ENCODE measurements at regions not wholly inside any gene's neighbourhood (a gene's known extent, or its start where the extent isn't known, plus 50 kb on each side); places are given as distances from the start of the nearest gene placed in this dataset.

DNA sequence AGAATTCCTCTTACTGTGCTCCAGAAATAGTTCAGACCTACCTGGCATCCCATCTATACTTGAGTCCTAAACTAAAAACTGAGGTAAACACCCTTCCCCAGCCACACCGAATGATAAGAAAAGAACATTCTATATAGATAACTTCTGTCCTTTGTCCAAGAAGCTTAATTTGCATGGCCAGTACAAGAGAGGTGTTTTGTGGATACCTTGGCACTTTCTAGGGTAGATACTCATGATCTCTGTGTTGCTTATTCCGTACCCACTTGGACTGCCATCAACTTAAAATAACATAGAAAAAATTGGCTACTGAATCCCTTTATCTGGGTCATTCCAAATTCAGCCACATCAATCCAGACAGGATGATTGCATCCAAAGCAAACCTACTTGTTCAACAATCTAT, 1050.4 kb downstream of the STIM2 start:
- H2AFZ ChIP-seq (ENCODE audit: low read length): no peak overlapping the region
- no peaks in the 10 kb centered on the region for H3K4me1 ChIP-seq (ENCODE audit: control insufficient read depth, extremely low read depth, insufficient read depth, low read length)
- no peaks in the 10 kb centered on the region for H3K9me3 ChIP-seq (ENCODE audit: control insufficient read depth, insufficient read depth, low read depth, low read length)
- TF ChIP-seq, protein P1, sequence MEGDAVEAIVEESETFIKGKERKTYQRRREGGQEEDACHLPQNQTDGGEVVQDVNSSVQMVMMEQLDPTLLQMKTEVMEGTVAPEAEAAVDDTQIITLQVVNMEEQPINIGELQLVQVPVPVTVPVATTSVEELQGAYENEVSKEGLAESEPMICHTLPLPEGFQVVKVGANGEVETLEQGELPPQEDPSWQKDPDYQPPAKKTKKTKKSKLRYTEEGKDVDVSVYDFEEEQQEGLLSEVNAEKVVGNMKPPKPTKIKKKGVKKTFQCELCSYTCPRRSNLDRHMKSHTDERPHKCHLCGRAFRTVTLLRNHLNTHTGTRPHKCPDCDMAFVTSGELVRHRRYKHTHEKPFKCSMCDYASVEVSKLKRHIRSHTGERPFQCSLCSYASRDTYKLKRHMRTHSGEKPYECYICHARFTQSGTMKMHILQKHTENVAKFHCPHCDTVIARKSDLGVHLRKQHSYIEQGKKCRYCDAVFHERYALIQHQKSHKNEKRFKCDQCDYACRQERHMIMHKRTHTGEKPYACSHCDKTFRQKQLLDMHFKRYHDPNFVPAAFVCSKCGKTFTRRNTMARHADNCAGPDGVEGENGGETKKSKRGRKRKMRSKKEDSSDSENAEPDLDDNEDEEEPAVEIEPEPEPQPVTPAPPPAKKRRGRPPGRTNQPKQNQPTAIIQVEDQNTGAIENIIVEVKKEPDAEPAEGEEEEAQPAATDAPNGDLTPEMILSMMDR (conservative IDR thresholded peaks at IDR 0.05 in 1 of 2, IDR thresholded peaks at IDR 0.05 in 1 of 2; ENCODE audit: low read depth in 1 of 2, low read length in 2 of 2): no peak
- TF ChIP-seq EZH2 (IDR thresholded peaks at IDR 0.05; ENCODE audit: low read length, missing control alignments): no peak
- no peaks in the 10 kb centered on the region for H3K27me3 ChIP-seq (ENCODE audit: control insufficient read depth, insufficient read depth, low read length)
- no peaks in the 10 kb centered on the region for H4K20me1 ChIP-seq (ENCODE audit: control insufficient read depth, extremely low read depth, insufficient read depth, low read length)
- no peak for DNase-seq (ENCODE audit: low read depth in 2 of 2)
- H3K4me2 ChIP-seq (ENCODE audit: extremely low read depth, insufficient read depth, low read length): no peak overlapping the region
- no peak overlapping the region for H3K4me3 ChIP-seq (replicated peaks in 1 of 4; ENCODE audit: control extremely low read depth in 1 of 4, insufficient read depth in 1 of 4, low read depth in 3 of 4, low read length in 4 of 4)
- no peaks in the 10 kb centered on the region for H3K79me2 ChIP-seq (ENCODE audit: control insufficient read depth, insufficient read depth, low read length)
- H3K9ac ChIP-seq (ENCODE audit: insufficient read depth, low read length): no peak overlapping the region
- H3K36me3 ChIP-seq (ENCODE audit: control insufficient read depth, insufficient read depth, low read length): no peaks in the 10 kb centered on the region
- H3K27ac ChIP-seq (ENCODE audit: insufficient read depth, low read length): no peak overlapping the region

DNA sequence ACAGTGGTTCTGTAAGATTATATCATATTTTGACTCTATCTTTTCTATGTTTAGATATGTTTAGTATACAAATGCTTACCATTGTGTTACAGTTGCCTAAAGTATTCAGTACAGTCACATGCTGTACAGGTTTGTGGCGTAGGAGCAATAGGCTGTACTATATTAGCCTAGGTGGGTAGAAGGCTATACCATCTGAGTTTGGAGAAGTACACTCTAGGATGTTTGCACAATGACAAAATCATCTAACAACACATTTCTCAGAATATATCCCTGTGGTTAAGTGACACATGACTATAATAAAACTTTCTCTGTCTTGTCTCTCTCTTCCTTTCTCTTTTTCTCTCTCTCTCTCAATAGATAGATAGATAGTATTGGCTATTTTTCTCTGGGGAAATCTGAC, 1053.1 kb downstream of the STIM2 start:
- no peak for DNase-seq (ENCODE audit: low read depth in 2 of 2)
- Histone ChIP-seq H3K27me3 (ENCODE audit: control insufficient read depth, insufficient read depth, low read length) (no peaks in the 10 kb centered on the region), H3K36me3 (ENCODE audit: control insufficient read depth, insufficient read depth, low read length) (no peaks in the 10 kb centered on the region), H4K20me1 (ENCODE audit: control insufficient read depth, extremely low read depth, insufficient read depth, low read length) (no peaks in the 10 kb centered on the region), H3K9me3 (ENCODE audit: control insufficient read depth, insufficient read depth, low read depth, low read length) (no peaks in the 10 kb centered on the region), H3K4me3 (replicated peaks in 1 of 4; ENCODE audit: control extremely low read depth in 1 of 4, insufficient read depth in 1 of 4, low read depth in 3 of 4, low read length in 4 of 4) (no peak overlapping the region), H2AFZ (ENCODE audit: low read length) (no peak overlapping the region), H3K27ac (ENCODE audit: insufficient read depth, low read length) (no peak overlapping the region), H3K9ac (ENCODE audit: insufficient read depth, low read length) (no peak overlapping the region), H3K4me2 (ENCODE audit: extremely low read depth, insufficient read depth, low read length) (no peak overlapping the region), H3K79me2 (ENCODE audit: control insufficient read depth, insufficient read depth, low read length) (no peaks in the 10 kb centered on the region), H3K4me1 (ENCODE audit: control insufficient read depth, extremely low read depth, insufficient read depth, low read length) (no peaks in the 10 kb centered on the region)
- TF ChIP-seq EZH2 (IDR thresholded peaks at IDR 0.05; ENCODE audit: low read length, missing control alignments): no peak
- TF ChIP-seq, protein P1 (conservative IDR thresholded peaks at IDR 0.05 in 1 of 2, IDR thresholded peaks at IDR 0.05 in 1 of 2; ENCODE audit: low read depth in 1 of 2, low read length in 2 of 2): no peak

DNA sequence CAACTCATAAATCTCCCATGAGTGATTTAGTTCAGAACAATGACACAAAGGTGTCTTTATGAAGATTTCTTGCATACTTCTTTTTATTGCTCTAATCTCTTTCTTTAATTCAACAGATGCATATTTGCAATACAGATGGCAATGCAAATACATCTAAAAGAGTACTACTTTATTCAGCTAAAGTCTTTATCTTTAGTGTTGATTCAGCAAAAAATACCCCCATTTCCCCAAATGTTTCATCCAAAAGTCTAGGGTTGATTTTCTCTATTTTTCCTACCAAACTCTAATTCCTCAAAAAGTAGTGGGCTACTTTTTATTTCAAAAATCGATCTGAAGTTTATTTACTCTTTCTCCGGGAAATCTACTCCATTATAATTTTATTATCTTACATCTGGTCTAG, 1055.2 kb downstream of the STIM2 start:
- Histone ChIP-seq H3K9me3 (ENCODE audit: control insufficient read depth, insufficient read depth, low read depth, low read length) (no peaks in the 10 kb centered on the region), H3K36me3 (ENCODE audit: control insufficient read depth, insufficient read depth, low read length) (no peaks in the 10 kb centered on the region), H3K27me3 (ENCODE audit: control insufficient read depth, insufficient read depth, low read length) (no peaks in the 10 kb centered on the region), H3K9ac (ENCODE audit: insufficient read depth, low read length) (no peak overlapping the region), H3K4me3 (replicated peaks in 1 of 4; ENCODE audit: control extremely low read depth in 1 of 4, insufficient read depth in 1 of 4, low read depth in 3 of 4, low read length in 4 of 4) (no peak overlapping the region), H4K20me1 (ENCODE audit: control insufficient read depth, extremely low read depth, insufficient read depth, low read length) (no peaks in the 10 kb centered on the region), H3K79me2 (ENCODE audit: control insufficient read depth, insufficient read depth, low read length) (no peaks in the 10 kb centered on the region), H3K27ac (ENCODE audit: insufficient read depth, low read length) (no peak overlapping the region), H2AFZ (ENCODE audit: low read length) (no peak overlapping the region), H3K4me2 (ENCODE audit: extremely low read depth, insufficient read depth, low read length) (no peak overlapping the region), H3K4me1 (ENCODE audit: control insufficient read depth, extremely low read depth, insufficient read depth, low read length) (no peaks in the 10 kb centered on the region)
- TF ChIP-seq, protein P1 (conservative IDR thresholded peaks at IDR 0.05 in 1 of 2, IDR thresholded peaks at IDR 0.05 in 1 of 2; ENCODE audit: low read depth in 1 of 2, low read length in 2 of 2): no peak
- no peak for TF ChIP-seq EZH2 (IDR thresholded peaks at IDR 0.05; ENCODE audit: low read length, missing control alignments)
- no peak for DNase-seq (ENCODE audit: low read depth in 2 of 2)

All from fibroblast of lung (primary cell).